ENCODE measurements at regions not wholly inside any gene's neighbourhood (a gene's known extent, or its start where the extent isn't known, plus 50 kb on each side); places are given as distances from the start of the nearest gene placed in this dataset.

GRCh38 chr4:1572521-1572920 lies 111.6 kb downstream of the FAM53A start:
- DNase-seq (ENCODE audit: extremely low spot score, unreplicated experiment): no peak
- no peaks in the 10 kb centered on the region for H3K36me3 Mint-ChIP-seq (ENCODE audit: unreplicated experiment)
- no peak for TF ChIP-seq CTCF (IDR thresholded peaks at IDR 0.05)
- H3K9me3 Mint-ChIP-seq (ENCODE audit: unreplicated experiment): no peaks in the 10 kb centered on the region
- no peaks in the 10 kb centered on the region for H3K4me1 Mint-ChIP-seq (ENCODE audit: unreplicated experiment)
- H3K27me3 Mint-ChIP-seq (ENCODE audit: unreplicated experiment): no peaks in the 10 kb centered on the region
- H3K27ac Mint-ChIP-seq (ENCODE audit: unreplicated experiment): no peak overlapping the region
- H3K4me3 Mint-ChIP-seq (ENCODE audit: unreplicated experiment): no peak overlapping the region

- Mint-ChIP-seq H3K9me3 (ENCODE audit: unreplicated experiment) (no peaks in the 10 kb centered on the region), H3K27ac (ENCODE audit: unreplicated experiment) (no peak overlapping the region), H3K4me3 (ENCODE audit: unreplicated experiment) (no peak overlapping the region), H3K27me3 (ENCODE audit: unreplicated experiment) (no peaks in the 10 kb centered on the region), H3K36me3 (ENCODE audit: unreplicated experiment) (no peaks in the 10 kb centered on the region), H3K4me1 (ENCODE audit: unreplicated experiment) (no peaks in the 10 kb centered on the region)
- no peak for DNase-seq (ENCODE audit: extremely low spot score, unreplicated experiment)
- no peak for TF ChIP-seq CTCF (IDR thresholded peaks at IDR 0.05)
These were observed 112.1 kb downstream of the FAM53A start for GRCh38 chr4:1572010-1572385.

- no peaks in the 10 kb centered on the region for H3K27me3 Mint-ChIP-seq (ENCODE audit: unreplicated experiment)
- H3K4me3 Mint-ChIP-seq (ENCODE audit: unreplicated experiment): no peak overlapping the region
- H3K27ac Mint-ChIP-seq (ENCODE audit: unreplicated experiment): no peak overlapping the region
- no peaks in the 10 kb centered on the region for H3K9me3 Mint-ChIP-seq (ENCODE audit: unreplicated experiment)
- no peak for DNase-seq (ENCODE audit: extremely low spot score, unreplicated experiment)
- no peak for TF ChIP-seq CTCF (IDR thresholded peaks at IDR 0.05)
- H3K4me1 Mint-ChIP-seq (ENCODE audit: unreplicated experiment): no peaks in the 10 kb centered on the region
- H3K36me3 Mint-ChIP-seq (ENCODE audit: unreplicated experiment): no peaks in the 10 kb centered on the region
These were observed 112.7 kb downstream of the FAM53A start for GRCh38 chr4:1571165-1572009.

DNA sequence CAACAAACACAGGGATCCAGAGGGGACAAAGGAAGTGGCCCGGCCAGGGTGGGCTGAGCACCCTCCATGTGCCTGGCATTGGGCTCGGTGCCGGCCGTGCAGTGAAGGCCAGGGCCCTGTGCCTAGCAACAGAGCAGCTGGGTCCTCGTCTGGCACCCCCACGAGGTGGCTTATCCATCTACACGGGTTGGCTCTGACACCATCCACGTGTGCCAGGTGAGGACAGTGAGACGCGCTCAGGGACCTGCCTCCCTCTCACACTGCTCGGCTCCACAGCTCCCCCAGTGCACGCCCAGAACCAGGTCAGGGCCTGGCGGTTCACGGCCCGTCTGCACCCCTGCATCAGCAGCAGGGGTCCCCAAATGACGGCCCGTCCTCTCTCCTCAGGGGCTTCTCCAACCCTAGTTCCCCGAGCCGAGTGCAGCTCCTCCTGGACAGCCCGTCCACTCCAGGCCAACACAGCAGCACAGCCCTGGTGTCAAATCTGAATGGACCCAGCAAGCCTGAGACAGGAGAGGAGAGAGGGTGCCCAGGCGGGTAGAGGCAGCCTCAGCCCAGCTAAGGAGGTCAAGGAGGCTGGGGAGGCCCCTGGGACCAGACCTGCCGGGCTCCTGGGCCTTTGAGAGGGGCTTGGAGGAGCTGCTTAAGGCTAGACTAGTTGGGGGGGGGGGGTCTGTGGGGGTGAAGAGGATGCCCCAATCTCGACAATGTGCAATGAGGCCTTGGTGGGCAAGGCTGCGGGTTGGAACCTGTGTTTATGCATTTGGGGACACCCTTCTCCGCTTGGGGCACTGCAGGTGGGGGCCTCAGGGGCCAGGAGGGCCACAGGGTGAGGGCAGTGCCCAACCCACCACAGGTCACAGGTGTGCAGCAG lies 113.6 kb downstream of the FAM53A start:
- TF ChIP-seq CTCF (IDR thresholded peaks at IDR 0.05): no peak
- Mint-ChIP-seq H3K9me3 (ENCODE audit: unreplicated experiment) (no peaks in the 10 kb centered on the region), H3K27ac (ENCODE audit: unreplicated experiment) (no peak overlapping the region), H3K27me3 (ENCODE audit: unreplicated experiment) (no peaks in the 10 kb centered on the region), H3K4me3 (ENCODE audit: unreplicated experiment) (no peak overlapping the region), H3K36me3 (ENCODE audit: unreplicated experiment) (no peaks in the 10 kb centered on the region), H3K4me1 (ENCODE audit: unreplicated experiment) (no peaks in the 10 kb centered on the region)
- DNase-seq (ENCODE audit: extremely low spot score, unreplicated experiment): no peak
